Stimulated activated CD4-positive, alpha-beta T cell treated with anti-CD3 and anti-CD28 coated beads, TNF-alpha, amount 100 ng/mL, for 48 hours (primary cell): ENCODE measurements at regions not wholly inside any gene's neighbourhood (a gene's known extent, or its start where the extent isn't known, plus 50 kb on each side); places are given as distances from the start of the nearest gene placed in this dataset.

Source experiments
- DNase-seq, 3 donors: peaks; one replicate each; pipeline ENCODE4 v3.0.0-alpha.2; 2020; ENCODE audit warnings: low read depth in 3 of 3

- no peak for DNase-seq
Measured at GRCh38 chr3:124599779-124600693, 130.2 kb upstream of the UMPS start.

GRCh38 chr3:124600765-124601164, 129.5 kb upstream of the UMPS start:
- DNase-seq = no peak

- DNase-seq = no peak
Measured at GRCh38 chr3:124601190-124601589, 129.1 kb upstream of the UMPS start.

- DNase-seq = no peak
Measured at GRCh38 chr3:124602980-124603627, 127.1 kb upstream of the UMPS start.

GRCh38 chr3:124605781-124606579, 124.3 kb upstream of the UMPS start:
- no peak for DNase-seq

- no peak for DNase-seq
Measured at GRCh38 chr3:124607163-124607562, 123.1 kb upstream of the UMPS start.

- no peak for DNase-seq
Measured at GRCh38 chr3:124609402-124609801, 120.8 kb upstream of the UMPS start.

GRCh38 chr3:124610130-124610529, 120.1 kb upstream of the UMPS start:
- DNase-seq = no peak

- DNase-seq = no peak
Measured at GRCh38 chr3:124611520-124611919, 118.7 kb upstream of the UMPS start.

- DNase-seq = no peak
Measured at GRCh38 chr3:124615896-124616543, 114.2 kb upstream of the UMPS start.

- no peak for DNase-seq
Measured at GRCh38 chr3:124617177-124617576, 113.1 kb upstream of the UMPS start.

GRCh38 chr3:124619887-124620599, 110.2 kb upstream of the UMPS start:
- no peak for DNase-seq

- DNase-seq = no peak
Measured at GRCh38 chr3:124620600-124621063, 109.6 kb upstream of the UMPS start.

- no peak for DNase-seq
Measured at GRCh38 chr3:124621498-124621897, 108.8 kb upstream of the UMPS start.

- DNase-seq = no peak
Measured at GRCh38 chr3:124625074-124625473, 105.2 kb upstream of the UMPS start.

GRCh38 chr3:124627501-124627908, 102.7 kb upstream of the UMPS start:
- DNase-seq = no peak

- no peak for DNase-seq
Measured at GRCh38 chr3:124628863-124629262, 101.4 kb upstream of the UMPS start.

- no peak for DNase-seq
Measured at GRCh38 chr3:124629497-124629896, 100.8 kb upstream of the UMPS start.

- DNase-seq = no peak
Measured at GRCh38 chr3:124630960-124631359, 99.3 kb upstream of the UMPS start.

- DNase-seq = no peak
Measured at GRCh38 chr3:124631727-124632126, 98.5 kb upstream of the UMPS start.

GRCh38 chr3:124632566-124633140, 97.6 kb upstream of the UMPS start:
- no peak for DNase-seq
